ENCODE measurements at regions not wholly inside any gene's neighbourhood (a gene's known extent, or its start where the extent isn't known, plus 50 kb on each side); places are given as distances from the start of the nearest gene placed in this dataset.

GRCh38 chr2:18925296-18925695, 335.9 kb upstream of the NT5C1B start:
- TF ChIP-seq ZNF747 (tag by site-specific recombination; IDR thresholded peaks at IDR 0.05), result no peak
- no peak for TF ChIP-seq CTCF (tag by site-specific recombination; IDR thresholded peaks at IDR 0.05)
- TF ChIP-seq ZBTB1 (tag by site-specific recombination; IDR thresholded peaks at IDR 0.05), result no peak
- no peak for TF ChIP-seq ZNF274 (IDR thresholded peaks at IDR 0.05; ENCODE audit: low read length)
- no peak for TF ChIP-seq ZNF274 (tag by site-specific recombination; IDR thresholded peaks at IDR 0.05; ENCODE audit: borderline replicate concordance)
- TF ChIP-seq ZNF555 (tag by site-specific recombination; conservative IDR thresholded peaks at IDR 0.05), result no peak
- TF ChIP-seq ZSCAN30 (tag by site-specific recombination; IDR thresholded peaks at IDR 0.05), result no peak
- no peak for TF ChIP-seq ZBTB48 (tag by site-specific recombination; IDR thresholded peaks at IDR 0.05)
- TF ChIP-seq REST (tag by site-specific recombination; IDR thresholded peaks at IDR 0.05), result no peak

Data from HEK293 (cell line).